Coronary artery (tissue), 2 donors: ENCODE measurements at regions not wholly inside any gene's neighbourhood (a gene's known extent, or its start where the extent isn't known, plus 50 kb on each side); places are given as distances from the start of the nearest gene placed in this dataset.

ENCODE experiments used
- DNase-seq: peaks from one replicate; pipeline ENCODE4 v3.0.0-alpha.2; 2017; ENCODE audit warnings: low spot score
- H3K27ac ChIP-seq, 2 donors: fragments of 200-600 bp; sonication (generic); one replicate each; pipeline ENCODE4 v1.5.1; 2016 to 2019
- H3K4me3 ChIP-seq: fragments of 200-600 bp; sonication (generic); 2 replicates; pipeline ENCODE4 v1.5.1; 2016; ENCODE audit warnings: mild to moderate bottlenecking, moderate library complexity
- TF ChIP-seq, protein P1 (sequence below): fragments of 200-600 bp; sonication (generic); IDR thresholded peaks from one replicate; pipeline ENCODE4 v1.5.1; 2019; ENCODE audit warnings: antibody characterized with exemption

DNA sequence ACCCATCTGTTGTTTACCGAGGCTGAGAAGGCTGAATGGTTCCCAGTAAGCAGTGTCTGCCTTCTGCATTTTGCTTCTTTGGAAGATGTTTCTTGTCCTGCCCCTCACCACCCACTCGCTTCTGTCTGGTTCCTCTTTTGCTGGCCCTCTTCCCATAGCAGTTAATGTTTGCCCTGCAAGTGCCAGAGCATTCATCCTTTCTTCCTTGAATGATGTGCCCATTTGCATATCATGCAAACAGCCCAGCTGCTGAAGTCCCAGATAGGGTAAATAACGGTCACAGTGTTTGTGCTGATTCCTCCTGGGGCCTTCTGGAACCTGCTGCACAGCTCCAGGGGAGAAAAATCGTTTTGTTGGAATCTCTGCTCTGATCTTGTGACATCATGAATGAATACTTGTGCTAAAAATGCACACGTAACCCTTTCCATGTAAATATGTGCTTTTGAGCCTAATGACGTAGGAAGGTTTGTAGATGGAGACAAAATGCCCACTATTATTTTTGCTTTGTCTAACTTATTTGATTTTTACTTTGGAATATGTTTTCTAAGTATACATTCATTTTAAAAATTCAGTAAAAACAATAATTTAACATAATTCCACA lies 381.0 kb downstream of the SOX2 start:
- no peak for DNase-seq
- TF ChIP-seq, protein P1, sequence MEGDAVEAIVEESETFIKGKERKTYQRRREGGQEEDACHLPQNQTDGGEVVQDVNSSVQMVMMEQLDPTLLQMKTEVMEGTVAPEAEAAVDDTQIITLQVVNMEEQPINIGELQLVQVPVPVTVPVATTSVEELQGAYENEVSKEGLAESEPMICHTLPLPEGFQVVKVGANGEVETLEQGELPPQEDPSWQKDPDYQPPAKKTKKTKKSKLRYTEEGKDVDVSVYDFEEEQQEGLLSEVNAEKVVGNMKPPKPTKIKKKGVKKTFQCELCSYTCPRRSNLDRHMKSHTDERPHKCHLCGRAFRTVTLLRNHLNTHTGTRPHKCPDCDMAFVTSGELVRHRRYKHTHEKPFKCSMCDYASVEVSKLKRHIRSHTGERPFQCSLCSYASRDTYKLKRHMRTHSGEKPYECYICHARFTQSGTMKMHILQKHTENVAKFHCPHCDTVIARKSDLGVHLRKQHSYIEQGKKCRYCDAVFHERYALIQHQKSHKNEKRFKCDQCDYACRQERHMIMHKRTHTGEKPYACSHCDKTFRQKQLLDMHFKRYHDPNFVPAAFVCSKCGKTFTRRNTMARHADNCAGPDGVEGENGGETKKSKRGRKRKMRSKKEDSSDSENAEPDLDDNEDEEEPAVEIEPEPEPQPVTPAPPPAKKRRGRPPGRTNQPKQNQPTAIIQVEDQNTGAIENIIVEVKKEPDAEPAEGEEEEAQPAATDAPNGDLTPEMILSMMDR = no peak
- H3K27ac ChIP-seq = no peak overlapping the region
- H3K4me3 ChIP-seq = no peak overlapping the region

DNA sequence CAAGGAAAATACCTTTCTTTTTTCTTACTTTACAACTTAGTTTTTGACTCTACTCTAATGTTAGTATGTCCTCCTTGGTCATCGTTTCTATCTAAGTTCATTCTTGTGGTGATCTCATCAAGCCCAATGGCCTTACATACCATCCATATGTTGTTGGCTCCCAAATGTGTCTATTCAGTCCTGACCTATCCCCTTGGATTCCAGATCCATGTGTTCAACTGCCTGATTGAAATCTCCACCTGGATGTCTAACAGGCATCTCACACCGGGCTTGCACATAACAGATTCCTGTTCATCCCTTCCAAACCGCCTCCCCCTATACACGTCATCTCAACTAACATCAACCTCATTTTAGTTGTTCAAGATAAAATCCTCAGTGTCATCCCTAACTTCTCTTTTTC lies 382.6 kb downstream of the SOX2 start:
- Histone ChIP-seq H3K27ac (no peak overlapping the region), H3K4me3 (no peak overlapping the region)
- no peak for DNase-seq
- TF ChIP-seq, protein P1 = no peak

DNA sequence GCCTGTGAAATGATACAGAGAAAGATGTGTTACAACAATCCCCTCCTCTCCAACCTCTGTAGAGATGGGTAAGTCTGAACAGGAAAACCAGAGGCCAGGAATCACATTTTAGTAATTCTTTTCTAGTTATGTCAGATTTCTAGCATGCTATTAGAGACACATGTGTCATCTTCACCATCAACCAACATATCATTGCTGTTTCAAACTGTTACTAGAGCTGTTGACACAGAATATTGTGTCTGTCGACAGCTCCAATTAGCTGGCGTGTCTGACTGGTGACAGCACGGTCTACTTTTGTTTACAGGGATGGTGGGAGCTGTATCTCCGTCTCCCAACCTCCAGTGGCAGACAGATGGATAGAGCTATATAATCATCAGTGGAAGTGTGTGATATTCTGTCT lies 393.2 kb downstream of the SOX2 start:
- no peak for DNase-seq
- TF ChIP-seq, protein P1 = no peak
- Histone ChIP-seq H3K4me3 (no peak overlapping the region), H3K27ac (no peak overlapping the region)

DNA sequence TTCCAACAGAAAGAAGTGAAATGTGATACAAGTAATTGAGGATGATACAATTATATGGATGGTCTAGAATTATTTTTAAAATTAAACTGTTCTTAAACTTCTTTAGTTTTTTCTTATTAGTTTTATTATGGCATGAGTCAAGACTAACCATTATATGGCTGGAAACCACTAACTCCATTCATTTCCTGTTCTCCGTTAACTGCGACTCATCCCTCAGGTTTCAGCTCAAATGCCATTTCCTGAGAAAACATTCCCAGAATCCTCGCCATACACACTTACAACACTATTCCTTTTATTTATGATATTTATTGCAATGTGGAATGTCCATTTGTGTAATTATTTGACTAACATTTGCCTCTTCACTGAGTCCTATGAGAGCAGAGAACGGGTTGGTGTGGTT lies 394.1 kb downstream of the SOX2 start:
- H3K4me3 ChIP-seq = no peak overlapping the region
- no peak for DNase-seq
- TF ChIP-seq, protein P1 = no peak

DNA sequence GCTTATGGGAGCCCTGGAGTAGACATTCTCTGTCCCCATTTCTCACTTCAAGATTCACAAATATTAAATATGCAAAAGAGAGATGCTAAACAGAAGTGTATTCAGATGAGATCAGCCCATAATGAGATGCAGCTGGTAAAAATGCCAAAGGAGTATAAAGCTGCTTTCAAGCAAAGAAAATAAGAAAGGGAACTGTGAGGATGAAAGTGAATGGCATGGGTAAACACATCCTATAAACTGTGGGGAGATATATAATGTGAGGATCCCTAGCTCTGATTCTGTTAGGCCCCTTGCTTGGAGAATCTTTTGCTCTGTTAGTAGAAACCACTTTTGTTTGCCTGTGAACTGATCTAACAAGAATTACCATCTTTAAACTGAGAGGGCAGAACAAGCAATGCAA lies 396.6 kb downstream of the SOX2 start:
- H3K27ac ChIP-seq = no peak overlapping the region
- no peak for DNase-seq
- no peak overlapping the region for H3K4me3 ChIP-seq
- TF ChIP-seq, protein P1 = no peak

More for the DNA sequence above, 394.1 kb downstream of the SOX2 start:
- no peak overlapping the region for H3K27ac ChIP-seq

DNA sequence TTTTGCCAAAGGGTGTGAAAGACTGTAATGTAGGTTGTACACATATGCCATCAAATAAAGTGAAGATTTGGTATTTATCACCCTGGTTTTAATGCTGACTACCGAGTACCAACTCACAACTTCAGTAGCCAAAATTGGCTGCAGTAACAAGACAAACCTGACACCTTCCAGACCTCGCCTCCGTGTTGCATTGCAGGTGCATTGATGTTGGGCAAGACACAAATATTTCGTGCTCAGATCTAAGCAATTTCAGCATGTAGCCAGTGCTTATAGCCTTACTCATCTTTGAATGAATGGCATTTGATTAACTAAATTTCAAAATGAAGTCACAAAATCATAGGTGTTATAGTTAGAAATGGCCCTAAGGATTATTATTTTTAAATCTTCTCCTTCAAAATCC lies 400.2 kb downstream of the SOX2 start:
- TF ChIP-seq, protein P1 = no peak
- no peak for DNase-seq
- H3K4me3 ChIP-seq = no peak overlapping the region
- no peak overlapping the region for H3K27ac ChIP-seq

DNA sequence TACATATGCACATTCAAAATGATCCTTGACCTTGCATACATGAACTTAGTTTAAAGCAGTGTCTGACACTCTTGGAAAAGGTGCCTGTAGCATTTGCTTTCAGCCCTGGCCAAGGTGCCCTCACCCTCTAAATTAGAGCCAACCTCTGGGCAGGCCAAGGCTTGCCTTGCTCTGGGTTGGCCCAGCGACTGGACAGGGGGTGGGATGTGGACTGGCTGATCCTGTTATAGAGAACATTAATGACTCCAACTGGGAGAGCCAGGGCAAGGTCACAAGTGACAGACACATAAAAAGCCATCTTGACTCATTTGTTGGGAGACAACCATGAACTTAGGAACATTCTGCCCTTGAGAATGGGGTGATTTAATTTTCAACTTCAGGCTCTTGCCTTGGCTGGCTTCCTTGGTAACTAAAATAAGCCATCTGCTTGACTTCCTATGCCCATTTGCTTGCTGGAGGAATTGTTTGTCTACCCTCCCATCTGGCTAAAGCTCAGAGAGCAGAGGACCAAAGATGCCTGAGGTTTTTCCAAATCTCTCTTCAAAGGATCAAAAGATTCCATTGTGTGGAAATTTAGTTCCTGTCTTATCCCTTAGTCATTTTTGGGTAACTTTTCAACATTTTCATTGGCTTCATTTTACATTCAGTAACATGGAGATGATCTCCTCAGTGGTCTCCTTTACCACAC lies 403.7 kb downstream of the SOX2 start:
- H3K4me3 ChIP-seq = no peak overlapping the region
- no peak for DNase-seq
- no peak overlapping the region for H3K27ac ChIP-seq
- TF ChIP-seq, protein P1 = no peak
